ENCODE measurements at regions not wholly inside any gene's neighbourhood (a gene's known extent, or its start where the extent isn't known, plus 50 kb on each side); places are given as distances from the start of the nearest gene placed in this dataset.

DNA sequence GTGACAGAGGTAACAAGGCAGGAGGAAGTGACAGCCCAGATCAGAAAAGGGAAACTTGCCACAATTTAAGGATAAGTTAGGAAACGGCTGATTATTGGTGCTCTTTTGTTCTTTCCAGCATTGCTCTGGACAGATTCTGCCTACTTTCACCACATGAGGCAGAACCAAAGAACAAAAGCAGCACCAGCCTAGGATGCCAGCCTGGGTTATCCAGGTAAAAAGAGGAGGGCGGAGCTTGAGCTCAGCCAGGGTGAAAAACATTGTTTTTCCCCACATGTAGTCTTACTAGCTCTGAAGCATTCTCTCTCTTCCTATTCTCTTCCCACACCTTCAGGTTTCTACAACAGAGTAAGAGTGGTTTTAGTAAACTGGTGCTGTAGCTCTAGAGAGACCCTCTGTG lies 300.5 kb downstream of the TMX3 start:
- TF ChIP-seq, protein P1, sequence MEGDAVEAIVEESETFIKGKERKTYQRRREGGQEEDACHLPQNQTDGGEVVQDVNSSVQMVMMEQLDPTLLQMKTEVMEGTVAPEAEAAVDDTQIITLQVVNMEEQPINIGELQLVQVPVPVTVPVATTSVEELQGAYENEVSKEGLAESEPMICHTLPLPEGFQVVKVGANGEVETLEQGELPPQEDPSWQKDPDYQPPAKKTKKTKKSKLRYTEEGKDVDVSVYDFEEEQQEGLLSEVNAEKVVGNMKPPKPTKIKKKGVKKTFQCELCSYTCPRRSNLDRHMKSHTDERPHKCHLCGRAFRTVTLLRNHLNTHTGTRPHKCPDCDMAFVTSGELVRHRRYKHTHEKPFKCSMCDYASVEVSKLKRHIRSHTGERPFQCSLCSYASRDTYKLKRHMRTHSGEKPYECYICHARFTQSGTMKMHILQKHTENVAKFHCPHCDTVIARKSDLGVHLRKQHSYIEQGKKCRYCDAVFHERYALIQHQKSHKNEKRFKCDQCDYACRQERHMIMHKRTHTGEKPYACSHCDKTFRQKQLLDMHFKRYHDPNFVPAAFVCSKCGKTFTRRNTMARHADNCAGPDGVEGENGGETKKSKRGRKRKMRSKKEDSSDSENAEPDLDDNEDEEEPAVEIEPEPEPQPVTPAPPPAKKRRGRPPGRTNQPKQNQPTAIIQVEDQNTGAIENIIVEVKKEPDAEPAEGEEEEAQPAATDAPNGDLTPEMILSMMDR (IDR thresholded peaks at IDR 0.05; ENCODE audit: low read length) = no peak
- no peak for TF ChIP-seq EZH2 (IDR thresholded peaks at IDR 0.05; ENCODE audit: borderline replicate concordance, low read length)

All from OCI-LY1 (cell line).